ENCODE measurements at regions not wholly inside any gene's neighbourhood (a gene's known extent, or its start where the extent isn't known, plus 50 kb on each side); places are given as distances from the start of the nearest gene placed in this dataset.
"Not testable (repeated sequence)": the region's sequence is repeated elsewhere in the genome, so short reads cannot be mapped to it uniquely, and the experiment has no call there.

- DNase-seq = peak; percentile 47
Observed at GRCh38 chr9:124126648-124127646, 115.4 kb downstream of the LHX2 start.

DNA sequence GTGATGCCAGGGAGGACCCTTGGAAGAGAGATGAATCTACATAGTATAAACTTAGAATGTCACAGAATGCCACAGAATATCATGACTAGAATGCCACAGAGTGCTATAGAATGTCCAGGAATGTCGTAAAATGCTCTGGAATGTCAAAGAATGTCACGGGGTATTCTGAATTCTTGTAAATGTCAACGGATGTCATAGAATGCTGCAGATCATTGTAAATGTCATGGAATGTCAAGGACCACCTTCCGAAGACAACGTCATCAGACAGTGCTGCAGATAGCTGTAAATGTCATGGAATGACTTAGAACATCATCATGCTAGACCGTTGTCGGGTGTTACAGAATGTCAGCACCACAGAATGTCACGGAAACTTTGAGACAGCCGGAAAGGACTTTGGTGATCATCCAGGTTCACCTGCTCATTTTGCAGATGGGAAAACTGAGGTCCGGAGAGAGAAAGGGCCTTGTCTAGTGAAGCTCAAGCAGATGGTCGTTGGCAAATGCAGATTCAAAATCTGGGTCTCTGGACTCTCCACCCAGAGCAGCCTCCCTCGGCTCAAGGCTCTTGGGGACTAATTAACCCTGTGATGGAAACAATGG, 117.1 kb downstream of the LHX2 start:
- no peak for DNase-seq

DNA sequence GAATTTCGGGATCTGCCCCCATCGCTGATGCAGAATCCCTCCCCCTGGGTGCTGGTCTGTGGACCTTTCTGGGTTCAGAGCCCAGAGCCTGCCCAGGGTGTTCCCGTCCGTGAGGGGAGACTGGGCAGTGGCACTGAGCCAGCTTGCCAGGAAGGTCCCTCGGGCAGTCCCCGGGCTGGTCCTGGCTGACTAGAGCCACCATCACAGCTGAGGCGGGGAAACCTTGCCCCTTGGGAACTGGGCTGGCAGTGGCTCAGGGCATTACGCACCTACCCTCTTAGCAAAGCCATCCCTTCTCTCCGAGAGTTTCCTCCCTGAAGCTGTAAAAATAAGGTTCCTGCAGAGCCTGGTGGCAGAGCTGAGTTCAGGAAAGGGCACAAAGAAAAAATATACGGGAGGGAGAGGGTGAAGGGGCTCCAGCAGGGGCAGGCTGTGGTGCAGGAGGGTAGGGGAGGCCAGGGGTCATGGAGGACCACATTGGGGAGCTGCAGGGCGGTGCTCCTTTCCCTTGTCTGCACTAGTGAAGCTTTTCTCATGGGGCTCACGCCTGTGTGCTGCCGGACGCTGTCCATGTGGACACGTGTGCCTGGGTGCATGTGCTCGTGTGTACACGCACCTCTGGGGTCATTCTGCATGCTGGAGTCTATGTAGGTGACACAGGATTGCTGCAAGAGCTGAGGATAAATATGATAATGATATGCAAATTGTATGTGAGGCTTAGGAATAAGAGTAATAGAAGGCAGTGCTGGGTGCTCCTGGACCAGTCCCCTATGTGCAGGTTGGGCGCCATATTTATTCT, 118.9 kb downstream of the LHX2 start:
- DNase-seq = no peak

GRCh38 chr9:124131518-124131917, 120.0 kb downstream of the LHX2 start:
- DNase-seq = not testable (repeated sequence)

DNA sequence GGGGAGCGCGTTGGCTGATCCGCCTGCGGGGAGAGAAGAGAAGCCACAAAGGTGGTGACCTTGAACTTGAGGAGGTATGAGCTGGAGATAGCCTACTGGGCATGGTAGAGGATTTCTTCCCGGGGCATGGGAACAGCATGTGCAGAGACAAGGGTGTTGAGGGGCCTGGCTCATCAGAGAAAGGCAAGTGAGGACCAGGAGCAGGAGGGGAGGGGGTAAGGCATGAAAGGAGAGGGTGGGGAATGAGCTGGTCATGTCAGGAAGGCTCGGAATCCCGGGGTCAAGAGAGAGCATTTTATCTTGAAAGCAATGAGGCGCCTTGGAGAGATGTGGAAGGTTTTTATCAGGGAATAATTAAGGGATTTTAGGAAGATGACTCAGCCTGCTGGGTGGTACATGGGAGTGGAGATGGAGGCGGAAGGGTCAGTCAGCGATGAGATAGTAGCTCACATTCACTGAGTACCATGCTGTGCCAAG, 121.1 kb downstream of the LHX2 start:
- no peak for DNase-seq

DNA sequence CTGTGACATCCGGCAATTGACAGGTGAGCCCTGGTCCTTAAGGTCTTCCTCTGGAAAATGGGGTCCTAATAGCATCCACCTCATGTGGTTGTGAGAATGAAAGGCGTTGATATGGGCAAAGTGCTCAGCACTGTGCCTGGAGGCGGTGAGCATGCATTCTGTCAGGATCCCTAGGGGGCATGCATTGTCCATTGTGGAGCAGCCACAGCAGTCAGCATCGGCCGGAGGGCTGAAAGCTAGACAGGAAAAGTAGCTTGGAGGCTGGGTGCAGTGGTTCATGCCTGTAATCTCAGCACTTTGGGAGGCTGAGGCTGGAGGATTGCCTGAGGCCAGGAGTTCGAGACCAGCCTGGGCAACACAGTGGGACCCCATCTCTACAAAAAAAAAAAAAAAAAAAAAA, 122.2 kb downstream of the LHX2 start:
- DNase-seq = no peak

- DNase-seq = no peak
Observed at GRCh38 chr9:124134526-124134925, 123.0 kb downstream of the LHX2 start.

GRCh38 chr9:124135813-124136365, 121.9 kb upstream of the NEK6 start:
- DNase-seq = no peak

GRCh38 chr9:124137009-124137943, 120.5 kb upstream of the NEK6 start:
- no peak for DNase-seq

- no peak for DNase-seq
Observed at GRCh38 chr9:124137944-124138335, 119.8 kb upstream of the NEK6 start.

DNA sequence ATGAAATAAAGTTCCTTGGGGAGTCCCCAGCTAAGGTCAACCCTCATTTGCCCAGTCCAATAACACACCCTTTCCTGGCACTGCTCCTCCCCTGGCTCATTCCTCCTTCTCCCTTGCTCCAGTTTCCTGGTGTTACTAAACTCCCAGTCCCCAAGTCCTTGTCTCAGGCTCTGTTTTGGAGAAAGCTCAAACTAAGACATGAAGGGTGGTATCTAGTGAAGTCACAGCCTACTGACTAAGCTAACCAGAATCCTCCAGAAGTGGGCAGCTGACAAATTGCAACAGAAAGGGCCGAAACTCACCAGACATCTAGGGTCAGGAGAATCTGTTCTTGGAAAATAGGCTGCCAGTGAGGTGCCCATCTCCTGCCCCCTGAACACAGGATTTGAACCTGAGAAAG, 118.7 kb upstream of the NEK6 start:
- no peak for DNase-seq

DNA sequence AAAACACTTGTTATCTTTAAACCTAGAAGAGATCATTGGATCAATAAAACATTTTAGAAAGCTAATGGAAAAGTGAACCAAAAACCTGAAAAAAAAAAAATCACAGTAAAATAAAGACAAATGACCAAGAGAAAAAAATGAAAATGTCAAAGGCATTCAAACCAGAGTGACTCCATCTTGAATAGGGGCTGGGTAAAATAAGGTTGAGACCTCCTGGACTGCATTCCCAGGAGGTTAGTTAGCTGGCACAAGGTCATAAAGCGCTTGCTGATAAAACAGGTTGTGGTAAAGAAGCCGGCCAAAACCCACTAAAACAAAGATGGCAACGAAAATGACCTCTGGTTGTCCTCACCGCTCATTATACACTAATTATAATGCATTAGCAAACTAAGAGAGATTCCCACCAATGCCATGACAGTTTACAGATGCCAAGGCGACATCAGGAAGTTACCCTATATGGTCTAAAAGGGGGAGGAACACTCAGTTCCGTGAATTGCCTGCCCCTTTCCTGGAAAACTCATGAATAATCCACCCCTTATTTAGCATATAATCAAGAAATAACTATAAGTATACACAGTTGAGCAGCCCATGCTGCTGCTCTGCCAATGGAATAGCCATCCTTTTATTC, 116.7 kb upstream of the NEK6 start:
- DNase-seq = no peak

DNA sequence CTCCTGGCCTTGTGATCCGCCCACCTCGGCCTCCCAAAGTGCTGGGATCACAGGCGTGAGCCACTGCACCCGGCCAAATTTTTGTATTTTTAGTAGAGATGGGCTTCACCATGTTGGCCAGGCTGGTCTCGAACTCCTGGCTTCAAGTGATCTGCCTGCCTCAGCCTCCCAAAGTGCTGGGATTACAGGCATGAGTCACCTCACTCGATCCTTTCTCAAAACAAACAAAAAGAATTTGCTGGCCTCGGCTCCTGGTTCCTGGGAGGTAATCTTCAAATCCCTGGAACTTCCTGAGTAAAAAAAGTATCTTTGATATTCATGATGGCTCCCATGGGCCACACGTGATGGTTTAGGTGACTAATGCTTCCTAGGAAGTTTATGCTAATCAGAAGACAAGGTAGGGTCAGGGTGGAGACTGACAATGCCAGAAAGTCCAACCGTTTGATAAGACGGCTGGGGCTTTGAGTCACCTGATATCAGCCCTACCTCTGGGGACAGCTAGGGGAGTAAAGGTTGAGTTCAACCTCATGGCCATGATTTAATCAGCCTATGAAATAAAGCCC, 113.1 kb upstream of the NEK6 start:
- not testable (repeated sequence) for DNase-seq

GRCh38 chr9:124146031-124146561, 111.7 kb upstream of the NEK6 start:
- DNase-seq = no peak

DNA sequence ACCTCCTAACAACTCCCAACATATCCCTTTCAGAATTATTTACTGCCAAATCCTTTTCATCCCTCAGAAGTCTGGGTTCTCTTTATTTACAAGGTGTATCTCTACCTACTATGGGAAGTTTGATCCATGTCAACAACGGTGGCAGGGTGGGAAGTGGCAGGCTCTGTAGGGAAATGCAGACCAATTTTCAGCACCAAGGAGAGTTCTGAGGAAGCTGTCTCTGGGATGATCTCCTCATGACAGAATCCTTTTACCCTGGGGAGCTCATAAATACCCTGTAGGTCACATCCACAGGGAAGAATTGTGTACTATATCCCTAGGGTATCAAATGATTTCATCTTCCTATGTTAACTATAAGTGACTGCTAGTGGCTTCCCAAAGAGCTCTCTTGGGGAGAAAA, 107.8 kb upstream of the NEK6 start:
- DNase-seq = no peak

- DNase-seq = no peak
Observed at GRCh38 chr9:124163760-124164255, 93.9 kb upstream of the NEK6 start.

DNA sequence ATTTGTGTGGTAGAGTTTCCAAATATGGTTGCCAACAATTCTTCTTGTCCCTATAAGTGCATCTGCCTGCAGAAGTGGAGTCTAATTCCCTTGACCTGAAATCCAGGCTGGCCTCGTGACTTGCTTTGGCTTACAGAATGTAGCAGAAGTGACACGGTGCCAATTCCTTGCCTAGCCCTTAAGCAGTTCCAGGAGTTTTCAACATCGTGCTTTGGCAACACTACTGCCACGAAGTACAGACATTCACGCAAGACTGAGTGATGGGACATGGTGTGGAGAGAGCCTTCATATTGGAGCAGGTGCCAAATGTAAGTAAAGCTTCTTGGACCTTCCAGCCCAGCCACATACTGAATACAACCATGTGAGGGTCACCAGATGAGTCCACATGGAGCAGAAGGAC, 92.9 kb upstream of the NEK6 start:
- no peak for DNase-seq

DNA sequence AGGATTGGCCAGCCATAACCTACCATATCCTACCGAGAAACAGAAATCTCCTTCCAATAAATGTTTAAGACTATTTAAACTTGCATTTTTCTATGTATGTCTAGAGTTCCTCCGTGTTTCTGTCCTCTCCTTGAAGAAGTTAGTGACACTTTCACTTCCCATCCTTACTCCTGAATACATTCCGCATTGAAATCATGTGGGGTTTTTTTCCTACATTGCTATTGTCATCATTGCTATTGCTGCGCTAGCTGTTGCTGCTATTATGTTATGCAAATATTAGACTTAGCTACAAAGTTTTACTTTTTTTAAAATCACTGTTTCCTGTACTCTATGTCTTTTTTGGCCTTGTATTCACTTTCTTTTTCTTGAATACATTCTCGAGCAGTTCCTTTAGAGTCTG, 83.3 kb upstream of the NEK6 start:
- DNase-seq = no peak

DNA sequence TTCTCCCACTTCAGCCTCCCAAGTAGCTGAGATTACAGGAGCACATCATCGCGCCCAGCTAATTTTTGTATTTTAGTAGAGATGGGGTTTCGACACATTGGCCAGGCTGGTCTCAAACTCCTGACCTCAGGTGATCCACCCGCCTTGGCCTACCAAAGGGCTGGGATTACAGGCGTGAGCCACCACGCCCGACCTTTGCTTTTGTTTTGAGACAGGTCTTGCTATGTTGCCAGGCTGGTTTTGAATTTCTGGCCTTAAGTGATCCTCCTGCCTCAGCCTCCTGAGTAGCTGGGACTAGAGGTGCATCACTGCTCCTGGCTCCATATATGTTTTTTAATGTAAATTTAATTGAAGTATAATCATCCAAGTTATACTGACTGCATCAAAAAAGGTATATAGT, 80.2 kb upstream of the NEK6 start:
- not testable (repeated sequence) for DNase-seq
